Testis (tissue), 2 donors: ENCODE measurements at regions not wholly inside any gene's neighbourhood (a gene's known extent, or its start where the extent isn't known, plus 50 kb on each side); places are given as distances from the start of the nearest gene placed in this dataset.
"Not testable (repeated sequence)": the region's sequence is repeated elsewhere in the genome, so short reads cannot be mapped to it uniquely, and the experiment has no call there.

Source experiments
- DNase-seq: peaks from one replicate; pipeline ENCODE4 v3.0.0-alpha.2; 2019
- H3K27ac ChIP-seq, 2 donors: fragments of 200-600 bp; sonication (generic); one replicate each; pipeline ENCODE4 v1.5.1; 2019
- H3K27me3 ChIP-seq: fragments of 200-600 bp; sonication (generic); one replicate; pipeline ENCODE4 v1.5.1; 2019
- H3K36me3 ChIP-seq: fragments of 200-600 bp; sonication (generic); one replicate; pipeline ENCODE4 v1.5.1; 2017; ENCODE audit warnings: low read depth; ENCODE audit errors: missing control alignments
- H3K4me1 ChIP-seq: fragments of 200-600 bp; sonication (generic); one replicate; pipeline ENCODE4 v1.5.1; 2019
- H3K4me3 ChIP-seq, 2 donors: fragments of 200-600 bp; sonication (generic); one replicate each; pipeline ENCODE4 v1.5.1; 2017 to 2019
- H3K9me3 ChIP-seq: fragments of 200-600 bp; sonication (generic); one replicate; pipeline ENCODE4 v1.5.1; 2017
- CTCF ChIP-seq, 3 experiments: fragments of 450-650 bp in 2 of 3; fragments of 200-600 bp in 1 of 3; sonication (generic) in 1 of 3; IDR thresholded peaks; one replicate each; pipeline ENCODE4 v1.5.1; 2016 to 2019; ENCODE audit warnings: antibody characterized with exemption in 3 of 3, mild to moderate bottlenecking in 2 of 3, moderate library complexity in 1 of 3
- POLR2A ChIP-seq: fragments of 450-650 bp; IDR thresholded peaks from one replicate; pipeline ENCODE4 v1.6.1; 2017; ENCODE audit warnings: antibody characterized with exemption, mild to moderate bottlenecking, moderate library complexity
- WGBS, 2 donors: methylation state at CpG; one replicate each; pipeline ENCODE4 v1.1.5; 2018; 5-methylcytosine and 5-hydroxymethylcytosine counted together
- intact Hi-C: fragments of 100-400 bp; cut with DNase I; formaldehyde crosslinking; loops from one replicate; pipeline ENCODE4 v1.15.1; 2023; ENCODE audit warnings: low total_unique reads

- H3K27me3 ChIP-seq, H3K9me3 ChIP-seq, intact Hi-C loops, H3K4me1 ChIP-seq, H3K36me3 ChIP-seq, H3K27ac ChIP-seq: not testable (repeated sequence)
- DNase-seq, result peak; percentile 67
- 60 to 75% methylated on average over 12 of the region's 12 CpGs for WGBS, 2 donors
- peak overlapping the region; percentile 43 to 55 for H3K4me3 ChIP-seq
Observed at GRCh38 chr4:28116526-28117083, 1256.0 kb downstream of the STIM2 start.

- Histone ChIP-seq H3K27me3 (no peaks in the 10 kb centered on the region), H3K9me3 (no peaks in the 10 kb centered on the region), H3K36me3 (no peaks in the 10 kb centered on the region), H3K4me3 (peak overlapping the region; percentile 43 to 55), H3K4me1 (no peaks in the 10 kb centered on the region), H3K27ac (peak overlapping the region in 1 of 2 donors; percentile 45)
- no peak for DNase-seq
- intact Hi-C loops, result no loop called here
- 78% methylated on average over 18 to 56 of the region's 61 CpGs for WGBS, 2 donors
- TF ChIP-seq POLR2A (no peak), CTCF (IDR thresholded peaks at IDR 0.05) (no peak)
Observed at GRCh38 chr4:28117084-28117682, 1256.5 kb downstream of the STIM2 start.

GRCh38 chr4:28146191-28146590, 1285.5 kb downstream of the STIM2 start:
- Histone ChIP-seq H3K4me3 (no peak overlapping the region), H3K4me1 (no peaks in the 10 kb centered on the region), H3K27ac (no peak overlapping the region), H3K36me3 (no peaks in the 10 kb centered on the region), H3K9me3 (no peaks in the 10 kb centered on the region), H3K27me3 (no peaks in the 10 kb centered on the region)
- TF ChIP-seq POLR2A, result no peak
- no peak for TF ChIP-seq CTCF (IDR thresholded peaks at IDR 0.05)
- no peak for DNase-seq
- intact Hi-C loops, result no loop called here
- 52 to 54% methylated on average over 3 of the region's 3 CpGs for WGBS, 2 donors

- no peak for DNase-seq
- H3K27ac ChIP-seq, result no peak overlapping the region
- intact Hi-C loops, result no loop called here
- 86 to 89% methylated on average over 1 of the region's 1 CpG for WGBS, 2 donors
- no peaks in the 10 kb centered on the region for H3K4me1 ChIP-seq
- H3K27me3 ChIP-seq, result no peaks in the 10 kb centered on the region
- no peak for TF ChIP-seq POLR2A
- no peak for TF ChIP-seq CTCF (IDR thresholded peaks at IDR 0.05)
- no peaks in the 10 kb centered on the region for H3K36me3 ChIP-seq
- H3K9me3 ChIP-seq, result no peaks in the 10 kb centered on the region
- no peak overlapping the region for H3K4me3 ChIP-seq
Observed at GRCh38 chr4:28148221-28148620, 1287.6 kb downstream of the STIM2 start.

GRCh38 chr4:28149762-28150161, 1289.1 kb downstream of the STIM2 start:
- Histone ChIP-seq H3K4me1 (no peaks in the 10 kb centered on the region), H3K9me3 (no peaks in the 10 kb centered on the region), H3K36me3 (no peaks in the 10 kb centered on the region), H3K27me3 (no peaks in the 10 kb centered on the region), H3K4me3 (no peak overlapping the region), H3K27ac (no peak overlapping the region)
- no peak for DNase-seq
- intact Hi-C loops, result no loop called here
- WGBS, 2 donors, result 76 to 78% methylated on average over 3 of the region's 3 CpGs
- TF ChIP-seq CTCF (IDR thresholded peaks at IDR 0.05) (no peak), POLR2A (no peak)
